HFFc6 (cell line): ENCODE measurements at regions not wholly inside any gene's neighbourhood (a gene's known extent, or its start where the extent isn't known, plus 50 kb on each side); places are given as distances from the start of the nearest gene placed in this dataset.
A peak's percentile ranks its signal among the peaks of the same experiment; 100 is the strongest.

Experiments
- DNase-seq: peaks from one replicate; pipeline ENCODE4 v3.0.0-alpha.2; 2018
- H3K27ac Mint-ChIP-seq: 2 replicates; pipeline ENCODE4 v1.8.0; 2020; ENCODE audit warnings: mild to moderate bottlenecking, mixed read lengths
- H3K27me3 Mint-ChIP-seq: 2 replicates; pipeline ENCODE4 v1.8.0; 2021; ENCODE audit warnings: mild to moderate bottlenecking, moderate library complexity, mixed read lengths; ENCODE audit not compliant: insufficient read depth
- H3K36me3 Mint-ChIP-seq: 2 replicates; pipeline ENCODE4 v1.8.0; 2021; ENCODE audit warnings: low read depth, mixed read lengths
- H3K4me1 Mint-ChIP-seq: 2 replicates; pipeline ENCODE4 v1.8.0; 2020; ENCODE audit warnings: low read depth, mixed read lengths
- H3K4me3 Mint-ChIP-seq: 2 replicates; pipeline ENCODE4 v1.8.0; 2020; ENCODE audit warnings: mild to moderate bottlenecking, moderate library complexity, mixed read lengths
- H3K9me3 Mint-ChIP-seq: 2 replicates; pipeline ENCODE4 v1.8.0; 2020; ENCODE audit warnings: mild to moderate bottlenecking, mixed read lengths
- TF ChIP-seq, protein P1 (sequence below): fragments of 200-600 bp; sonication (generic); IDR thresholded peaks from 2 replicates; pipeline ENCODE4 v1.5.0; 2021; ENCODE audit warnings: antibody characterized with exemption, mild to moderate bottlenecking

DNA sequence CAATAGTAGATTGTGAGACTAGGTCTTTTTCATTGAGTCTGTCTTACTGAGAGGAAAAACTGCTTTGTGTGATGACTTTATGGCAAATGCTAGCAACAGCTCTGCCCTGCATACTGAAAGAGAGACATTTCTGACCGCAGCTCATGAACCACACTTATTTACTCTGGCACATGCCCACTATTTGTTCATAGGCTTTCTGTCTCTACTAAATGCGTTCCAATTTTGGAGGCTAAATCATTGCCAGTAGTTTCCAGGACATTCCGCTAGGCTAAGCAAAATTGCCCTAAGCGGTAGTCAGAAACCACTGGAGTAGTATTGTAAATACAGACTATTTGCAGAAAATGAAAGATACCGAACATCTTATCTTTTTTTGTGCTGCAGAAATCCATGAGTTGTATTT, 55.6 kb upstream of the DLX6 start:
- no peak for DNase-seq

DNA sequence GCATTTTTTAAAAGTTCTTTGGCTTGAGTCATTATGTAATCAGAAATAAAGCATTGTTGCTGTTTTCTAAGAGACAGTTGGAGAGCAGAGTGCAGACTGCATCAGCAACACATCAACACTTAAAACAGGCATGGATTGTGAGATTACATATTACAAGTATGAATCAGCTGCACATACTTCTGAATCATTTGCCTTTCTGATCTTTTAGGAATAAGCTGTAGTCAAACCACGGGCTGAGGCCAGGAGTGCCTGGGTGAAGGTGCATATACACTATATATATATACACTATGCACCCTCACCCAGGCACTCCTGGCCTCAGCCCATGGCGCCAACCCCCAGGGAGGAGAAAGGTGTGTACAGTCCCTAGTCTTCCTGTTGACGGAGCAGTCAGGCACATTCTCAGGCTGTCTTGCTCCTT, 52.4 kb upstream of the DLX6 start:
- DNase-seq = peak; percentile 44
- TF ChIP-seq, protein P1, sequence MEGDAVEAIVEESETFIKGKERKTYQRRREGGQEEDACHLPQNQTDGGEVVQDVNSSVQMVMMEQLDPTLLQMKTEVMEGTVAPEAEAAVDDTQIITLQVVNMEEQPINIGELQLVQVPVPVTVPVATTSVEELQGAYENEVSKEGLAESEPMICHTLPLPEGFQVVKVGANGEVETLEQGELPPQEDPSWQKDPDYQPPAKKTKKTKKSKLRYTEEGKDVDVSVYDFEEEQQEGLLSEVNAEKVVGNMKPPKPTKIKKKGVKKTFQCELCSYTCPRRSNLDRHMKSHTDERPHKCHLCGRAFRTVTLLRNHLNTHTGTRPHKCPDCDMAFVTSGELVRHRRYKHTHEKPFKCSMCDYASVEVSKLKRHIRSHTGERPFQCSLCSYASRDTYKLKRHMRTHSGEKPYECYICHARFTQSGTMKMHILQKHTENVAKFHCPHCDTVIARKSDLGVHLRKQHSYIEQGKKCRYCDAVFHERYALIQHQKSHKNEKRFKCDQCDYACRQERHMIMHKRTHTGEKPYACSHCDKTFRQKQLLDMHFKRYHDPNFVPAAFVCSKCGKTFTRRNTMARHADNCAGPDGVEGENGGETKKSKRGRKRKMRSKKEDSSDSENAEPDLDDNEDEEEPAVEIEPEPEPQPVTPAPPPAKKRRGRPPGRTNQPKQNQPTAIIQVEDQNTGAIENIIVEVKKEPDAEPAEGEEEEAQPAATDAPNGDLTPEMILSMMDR = no peak
- Mint-ChIP-seq H3K27me3 (no peaks in the 10 kb centered on the region), H3K27ac (no peak overlapping the region), H3K9me3 (peaks cover 6% of the 10 kb centered on the region), H3K4me3 (no peak overlapping the region), H3K4me1 (no peaks in the 10 kb centered on the region; the same call in 1 of the 2 replicates), H3K36me3 (no peaks in the 10 kb centered on the region)

More for the DNA sequence above, 55.6 kb upstream of the DLX6 start:
- Mint-ChIP-seq H3K4me3 (no peak overlapping the region), H3K9me3 (no peaks in the 10 kb centered on the region; the same call in 1 of the 2 replicates), H3K4me1 (no peaks in the 10 kb centered on the region; the same call in 1 of the 2 replicates), H3K27ac (no peak overlapping the region), H3K36me3 (no peaks in the 10 kb centered on the region), H3K27me3 (no peaks in the 10 kb centered on the region; the same call in 1 of the 2 replicates)
- TF ChIP-seq, protein P1 = no peak

DNA sequence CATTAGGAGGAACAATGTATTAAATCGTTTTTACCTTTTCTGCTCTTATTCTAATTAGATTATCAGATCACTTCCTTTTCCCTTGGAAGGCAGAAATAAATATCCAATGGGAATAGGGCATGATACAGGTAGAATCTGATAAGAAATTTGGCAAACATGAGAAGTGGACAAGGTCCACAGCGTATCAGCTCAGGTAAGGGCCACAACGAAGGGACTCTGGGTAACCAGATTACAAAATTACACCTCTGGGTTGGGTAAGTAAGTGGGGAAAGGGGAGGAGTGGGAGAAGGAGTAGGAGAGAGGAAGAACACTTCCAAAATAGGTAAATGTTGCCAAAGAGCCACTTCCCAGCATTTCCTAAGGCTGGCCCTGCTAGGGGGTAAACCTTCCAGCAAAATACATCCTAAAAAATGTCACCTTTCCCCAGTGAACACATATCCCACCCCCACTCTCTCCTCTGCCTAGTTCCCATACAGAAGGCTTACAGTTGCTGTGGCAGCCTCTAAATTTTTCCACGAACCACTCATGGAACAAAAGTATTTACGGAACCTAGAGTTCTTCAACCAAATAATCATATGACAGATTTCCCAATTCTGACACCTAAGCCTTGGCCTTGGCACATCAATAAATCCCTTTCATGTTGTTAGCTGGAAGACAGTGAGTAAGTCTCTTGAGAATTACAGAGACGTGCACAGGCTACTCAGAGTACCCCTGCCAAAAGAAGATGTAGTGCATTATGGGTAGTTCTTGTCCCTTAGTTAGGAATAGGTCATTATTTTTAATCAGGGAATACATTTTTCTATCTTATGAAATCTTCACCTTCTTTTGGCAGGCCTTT, 51.5 kb upstream of the DLX6 start:
- Mint-ChIP-seq H3K9me3 (peaks cover 11% of the 10 kb centered on the region), H3K4me1 (no peaks in the 10 kb centered on the region; the same call in 1 of the 2 replicates), H3K4me3 (no peak overlapping the region), H3K27me3 (peaks cover 1% of the 10 kb centered on the region; the same call in 1 of the 2 replicates), H3K36me3 (no peaks in the 10 kb centered on the region), H3K27ac (no peak overlapping the region)
- TF ChIP-seq, protein P1 = no peak
- DNase-seq = no peak
